ENCODE measurements at regions not wholly inside any gene's neighbourhood (a gene's known extent, or its start where the extent isn't known, plus 50 kb on each side); places are given as distances from the start of the nearest gene placed in this dataset.

DNA sequence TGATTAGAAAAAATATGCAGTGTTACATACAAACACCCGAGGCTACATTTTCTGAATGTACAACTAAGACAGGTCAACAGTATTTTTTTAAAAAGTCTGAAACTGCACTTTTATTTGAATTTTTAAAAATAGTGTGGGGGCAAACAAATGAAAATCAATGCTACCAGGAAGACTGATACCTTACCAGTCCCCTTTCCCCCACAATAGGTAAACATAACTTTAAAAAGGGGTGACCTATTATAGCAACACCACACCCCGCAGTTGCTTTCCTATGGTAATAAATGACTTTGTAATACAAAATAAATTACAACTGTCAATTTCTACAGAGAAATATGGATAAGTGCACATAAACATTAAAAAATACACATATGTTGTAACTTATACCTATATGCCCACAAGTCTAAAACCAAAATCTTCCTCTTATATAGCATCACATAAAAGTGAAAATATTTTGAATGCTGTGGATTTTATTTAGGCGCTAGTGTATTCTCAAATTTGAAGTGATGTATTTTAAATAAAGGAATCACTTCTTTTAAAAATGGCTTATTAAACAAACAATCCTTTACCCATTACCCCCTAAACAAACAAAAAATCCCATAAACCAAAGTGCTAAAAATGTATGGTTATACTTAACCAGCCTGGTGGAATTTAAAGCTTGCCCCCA, 63.1 kb downstream of the KCNRG start:
- intact Hi-C loops (cut with micrococcal nuclease) = no loop called here
- Histone ChIP-seq H3K9me3 (ENCODE audit: control extremely low read depth in 1 of 3, control insufficient read depth in 2 of 3, insufficient read depth in 1 of 3, low read length in 2 of 3) (no peaks in the 10 kb centered on the region), H2AFZ (ENCODE audit: insufficient read depth, low read depth, low read length, poor library complexity, severe bottlenecking) (no peak overlapping the region), H3K36me3 (replicated peaks in 1 of 2; ENCODE audit: control extremely low read depth in 1 of 2, control insufficient read depth in 1 of 2, extremely low read depth in 1 of 2, insufficient read depth in 2 of 2, low read length in 1 of 2) (no peaks in the 10 kb centered on the region), H3K27me3 (replicated peaks in 1 of 4; ENCODE audit: control extremely low read depth in 1 of 4, control insufficient read depth in 3 of 4, insufficient read depth in 4 of 4, low read length in 3 of 4) (no peaks in the 10 kb centered on the region), H3K4me3 (ENCODE audit: control extremely low read depth in 1 of 5, extremely low read depth in 1 of 5, insufficient read depth in 1 of 5, low read depth in 2 of 5, low read length in 4 of 5) (peak overlapping the region in 4 of 5 experiments; percentile 20 to 99 (median 64)), H3K4me1 (ENCODE audit: control insufficient read depth in 2 of 2, insufficient read depth in 2 of 2, low read length in 2 of 2) (peaks cover 17 to 47% of the 10 kb centered on the region in 2 donors), H3K4me2 (replicated peaks; ENCODE audit: low read depth, low read length, poor library complexity, severe bottlenecking) (peak overlapping the region; percentile 81), H4K20me1 (ENCODE audit: control insufficient read depth, insufficient read depth, low read length, poor library complexity, severe bottlenecking) (peaks cover 10% of the 10 kb centered on the region), H3K79me2 (ENCODE audit: control insufficient read depth, insufficient read depth, low read length) (peaks cover 83% of the 10 kb centered on the region), H3K27ac (ENCODE audit: low read length in 2 of 2) (peak overlapping the region in 1 of 2 donors; percentile 85), H3K9ac (ENCODE audit: low read length) (peak overlapping the region; percentile 91)
- no peaks in the 10 kb centered on the region for H3K9me3 Mint-ChIP-seq (ENCODE audit: insufficient read depth)
- peaks cover 50% of the 10 kb centered on the region for H3K4me1 Mint-ChIP-seq
- ChIA-PET POLR2A (interaction anchor here (0.9 to 1.2 kb wide), 3 partner anchors 45 to 81 kb away, joined by 3 to 5 read pairs (median 4); partner anchors contain the start of gene TRIM13), CTCF (interaction anchor here (1.0 to 10.4 kb wide), 5 partner anchors 51 to 722 kb away, joined by 3 to 195 read pairs (median 16); partner anchors contain the start of gene TRIM13)
- peak overlapping the region; percentile 83 for H3K27ac Mint-ChIP-seq
- ATAC-seq (ENCODE audit: low read depth) = no peak
- no peaks in the 10 kb centered on the region for H3K27me3 Mint-ChIP-seq
- peak overlapping the region; percentile 83 for H3K4me3 Mint-ChIP-seq
- TF ChIP-seq EZH2 (IDR thresholded peaks at IDR 0.05; ENCODE audit: borderline replicate concordance, insufficient read depth, low read depth, low read length, poor library complexity, severe bottlenecking) = no peak
- TF ChIP-seq, protein P1, sequence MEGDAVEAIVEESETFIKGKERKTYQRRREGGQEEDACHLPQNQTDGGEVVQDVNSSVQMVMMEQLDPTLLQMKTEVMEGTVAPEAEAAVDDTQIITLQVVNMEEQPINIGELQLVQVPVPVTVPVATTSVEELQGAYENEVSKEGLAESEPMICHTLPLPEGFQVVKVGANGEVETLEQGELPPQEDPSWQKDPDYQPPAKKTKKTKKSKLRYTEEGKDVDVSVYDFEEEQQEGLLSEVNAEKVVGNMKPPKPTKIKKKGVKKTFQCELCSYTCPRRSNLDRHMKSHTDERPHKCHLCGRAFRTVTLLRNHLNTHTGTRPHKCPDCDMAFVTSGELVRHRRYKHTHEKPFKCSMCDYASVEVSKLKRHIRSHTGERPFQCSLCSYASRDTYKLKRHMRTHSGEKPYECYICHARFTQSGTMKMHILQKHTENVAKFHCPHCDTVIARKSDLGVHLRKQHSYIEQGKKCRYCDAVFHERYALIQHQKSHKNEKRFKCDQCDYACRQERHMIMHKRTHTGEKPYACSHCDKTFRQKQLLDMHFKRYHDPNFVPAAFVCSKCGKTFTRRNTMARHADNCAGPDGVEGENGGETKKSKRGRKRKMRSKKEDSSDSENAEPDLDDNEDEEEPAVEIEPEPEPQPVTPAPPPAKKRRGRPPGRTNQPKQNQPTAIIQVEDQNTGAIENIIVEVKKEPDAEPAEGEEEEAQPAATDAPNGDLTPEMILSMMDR (IDR thresholded peaks at IDR 0.05) = no peak
- DNase-seq = no peak
- WGBS (ENCODE audit: insufficient coverage) = no CpG with 5 or more reads among the region's 3 CpGs
